Colon (tissue), 2 donors: ENCODE measurements at regions not wholly inside any gene's neighbourhood (a gene's known extent, or its start where the extent isn't known, plus 50 kb on each side); places are given as distances from the start of the nearest gene placed in this dataset.

Experiments used
- FAIRE-seq: peaks from 2 replicates; lab custom pipeline; 2012; peaks lifted over from hg19 to GRCh38; lab: Jason Lieb, UNC
- donor health status: control.
- donor health status: control.

DNA sequence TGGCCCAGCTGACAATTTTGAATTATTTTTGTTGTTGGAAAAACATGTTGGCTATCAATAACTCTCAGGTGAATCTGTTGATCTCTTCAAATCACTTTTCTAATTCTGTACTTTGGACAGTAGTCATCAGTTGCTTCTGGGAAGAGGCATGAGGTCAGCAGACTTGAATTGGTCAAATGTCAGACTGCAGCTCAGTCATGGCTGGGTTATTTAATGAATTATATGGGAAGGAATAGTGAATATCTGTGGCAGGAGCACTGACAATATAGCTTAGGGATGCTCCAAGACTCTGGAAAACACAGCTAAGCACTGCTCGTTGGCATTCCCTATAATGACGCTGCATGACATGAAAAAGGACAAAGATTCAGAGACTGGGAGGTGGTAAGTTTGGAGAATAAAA is 98.8 kb upstream of the GAP43 start:
- no peak for FAIRE-seq

DNA sequence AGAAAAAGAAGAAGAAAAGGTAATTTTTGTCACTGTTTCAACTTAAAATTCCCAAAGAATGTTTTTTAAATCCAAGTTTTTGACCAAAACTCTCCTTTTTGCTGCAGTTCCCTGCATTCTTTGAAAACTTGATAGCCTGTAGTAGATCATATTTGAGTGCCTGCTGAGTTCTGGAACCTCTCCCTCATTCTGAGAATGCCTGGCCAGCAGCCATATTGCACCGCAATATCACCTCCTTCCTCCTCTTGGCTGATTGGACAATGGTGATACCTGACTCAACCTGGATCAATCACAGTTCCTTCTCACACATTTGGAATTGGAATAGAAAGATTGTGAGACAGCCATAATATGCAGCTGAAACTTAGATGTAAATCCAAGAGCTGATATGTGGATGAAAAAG is 97.6 kb upstream of the GAP43 start:
- FAIRE-seq = no peak

DNA sequence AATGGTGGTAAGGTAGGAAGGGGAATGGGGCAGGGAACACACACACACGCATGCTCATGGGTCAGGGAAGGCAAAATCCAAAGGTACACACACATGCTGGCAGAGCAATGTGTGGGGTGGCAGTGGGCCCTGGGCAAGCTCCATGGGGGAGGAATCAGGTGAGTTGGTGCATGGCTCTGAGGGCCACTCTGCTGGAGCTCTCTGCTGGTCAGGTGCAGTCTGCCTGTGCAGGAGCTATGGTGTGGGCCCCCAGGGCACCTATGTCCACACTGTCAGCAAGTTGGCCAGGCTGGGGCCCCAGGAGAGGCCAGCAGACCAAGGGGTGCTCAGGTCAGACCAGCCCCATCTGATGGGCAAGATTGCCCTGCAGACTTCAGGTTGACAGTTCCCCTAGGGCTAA is 90.1 kb upstream of the GAP43 start:
- FAIRE-seq = no peak

DNA sequence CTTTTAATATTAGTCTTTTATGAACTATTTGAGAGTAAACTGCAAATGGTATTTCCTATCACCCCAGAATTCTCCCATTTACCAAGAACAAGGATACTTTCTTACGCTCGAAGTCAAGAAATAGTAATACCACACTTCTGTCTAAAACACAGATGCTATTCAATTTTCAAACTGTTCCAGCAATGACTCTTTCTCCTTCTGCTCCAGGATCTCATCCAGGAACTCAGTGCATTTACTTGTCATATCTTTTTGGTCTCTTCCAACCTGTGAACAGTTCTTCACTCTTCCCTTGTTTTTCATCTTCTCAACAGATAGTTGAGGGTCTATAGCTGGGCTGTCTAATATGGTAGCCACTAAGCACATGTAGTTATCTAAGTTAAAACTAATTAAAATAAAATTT is 87.1 kb upstream of the GAP43 start:
- FAIRE-seq = no peak

DNA sequence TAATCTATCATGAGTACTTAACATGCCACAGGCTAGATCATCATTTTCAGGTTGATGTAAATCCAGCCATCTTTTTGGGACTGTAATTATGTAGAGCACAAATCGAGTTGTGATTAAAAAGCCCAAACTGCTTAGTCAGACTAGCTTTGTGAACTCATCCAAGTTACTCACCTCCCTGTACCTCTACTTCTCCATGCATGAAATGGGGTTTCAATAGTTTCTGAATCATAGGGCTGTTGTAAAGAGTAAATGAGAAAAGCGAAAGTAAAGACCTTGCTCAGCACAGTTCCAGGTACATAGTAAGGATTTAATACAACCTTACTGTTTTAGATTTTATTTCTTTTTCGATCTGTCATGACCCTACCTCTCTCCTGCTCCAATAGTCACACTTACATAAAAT is 85.6 kb upstream of the GAP43 start:
- no peak for FAIRE-seq

DNA sequence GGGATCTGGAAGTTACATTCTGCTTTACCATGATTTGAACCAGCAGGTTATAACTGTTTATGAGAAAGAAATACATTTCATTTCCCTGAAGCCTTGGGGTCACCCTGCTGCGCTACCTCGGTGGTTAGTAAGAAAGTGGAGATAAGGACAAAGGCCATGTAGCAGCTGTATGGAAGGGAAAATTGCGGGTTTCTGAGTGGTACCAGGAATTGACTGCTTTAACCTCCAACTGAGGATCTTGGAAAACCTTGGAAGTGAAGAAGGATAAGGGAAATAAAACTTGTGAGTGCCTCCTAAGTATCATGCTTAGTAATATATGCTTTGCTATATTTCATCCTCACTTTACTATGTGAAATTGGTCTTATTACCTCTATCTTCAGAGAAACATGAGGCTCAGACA is 76.1 kb upstream of the GAP43 start:
- no peak for FAIRE-seq

DNA sequence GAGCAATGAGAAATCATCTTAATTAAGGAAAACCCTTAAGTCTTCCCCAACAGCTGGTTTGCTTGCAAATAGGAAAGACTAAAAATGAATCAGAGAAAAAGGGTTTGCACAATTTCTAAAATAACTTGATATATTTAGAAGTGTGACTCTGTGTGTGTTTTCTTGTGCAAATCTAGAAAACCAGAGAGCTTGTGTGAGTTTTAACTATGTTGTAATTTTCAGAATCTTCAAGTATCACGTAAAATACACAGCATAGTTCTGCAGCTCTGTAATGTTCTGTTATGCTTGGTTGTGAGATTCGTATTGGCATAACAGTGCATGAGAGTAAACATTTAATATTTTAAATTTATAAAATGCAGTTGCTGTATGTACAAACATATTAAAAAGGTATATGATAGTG is 74.7 kb upstream of the GAP43 start:
- FAIRE-seq = no peak

DNA sequence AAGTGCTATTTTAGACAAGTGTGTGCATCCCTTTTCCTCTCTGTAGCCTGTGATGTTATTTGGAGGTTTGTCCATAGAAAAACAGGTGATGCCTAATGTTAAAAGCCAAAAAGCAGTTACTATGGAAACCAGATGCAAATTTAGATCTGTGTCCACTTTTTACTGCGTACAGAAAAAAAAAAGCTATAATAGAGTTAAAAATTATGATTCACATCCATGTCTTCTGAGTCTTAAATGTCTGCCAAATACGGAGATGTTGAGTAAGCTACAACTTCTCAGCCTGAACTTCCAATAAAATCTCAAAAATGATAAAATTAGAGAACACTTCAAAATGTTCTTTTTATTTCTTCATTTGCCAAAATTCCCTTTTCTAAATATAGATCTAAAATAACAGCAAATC is 74.2 kb upstream of the GAP43 start:
- FAIRE-seq = peak; percentile 14

DNA sequence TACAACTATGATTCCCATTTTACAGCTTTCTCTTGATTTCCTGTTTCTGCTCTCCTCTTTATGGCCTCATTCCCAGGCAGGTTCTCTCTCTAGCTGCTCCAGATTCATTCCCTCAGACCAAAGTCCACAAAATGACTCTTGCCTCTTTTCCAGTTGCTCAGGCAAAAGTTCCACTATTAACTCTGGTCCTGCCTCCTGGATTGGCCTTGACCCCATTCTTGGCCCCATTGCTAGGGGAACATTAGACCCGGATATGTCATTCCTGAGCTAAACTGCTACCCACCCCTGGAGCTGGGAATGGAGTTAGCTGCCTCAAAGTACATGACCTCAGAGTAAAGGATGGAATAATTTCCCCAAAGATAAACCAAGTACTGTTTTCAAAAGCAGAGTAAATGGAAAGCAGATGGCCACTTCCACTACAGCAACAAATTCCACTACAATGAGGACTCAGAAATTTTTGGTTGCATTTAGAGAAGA is 73.0 kb upstream of the GAP43 start:
- no peak for FAIRE-seq

DNA sequence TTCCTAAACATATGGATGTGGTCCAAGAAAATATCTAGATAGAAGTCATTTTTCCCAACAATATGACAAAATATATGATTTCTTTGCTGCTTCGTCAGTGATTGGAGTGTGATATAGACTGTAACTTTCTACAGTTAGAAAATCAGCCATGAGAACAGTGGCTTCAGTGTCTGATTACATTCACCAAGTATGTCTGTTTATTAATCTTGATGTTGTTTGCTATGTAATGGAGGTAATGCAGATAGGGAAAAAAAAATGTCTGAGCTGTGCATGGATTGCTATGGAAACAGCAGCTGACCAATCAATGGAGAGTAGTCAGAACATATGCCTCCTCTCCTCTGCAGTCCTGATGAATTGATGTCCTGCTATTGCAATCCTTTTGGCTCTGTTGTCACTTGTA is 72.3 kb upstream of the GAP43 start:
- no peak for FAIRE-seq

DNA sequence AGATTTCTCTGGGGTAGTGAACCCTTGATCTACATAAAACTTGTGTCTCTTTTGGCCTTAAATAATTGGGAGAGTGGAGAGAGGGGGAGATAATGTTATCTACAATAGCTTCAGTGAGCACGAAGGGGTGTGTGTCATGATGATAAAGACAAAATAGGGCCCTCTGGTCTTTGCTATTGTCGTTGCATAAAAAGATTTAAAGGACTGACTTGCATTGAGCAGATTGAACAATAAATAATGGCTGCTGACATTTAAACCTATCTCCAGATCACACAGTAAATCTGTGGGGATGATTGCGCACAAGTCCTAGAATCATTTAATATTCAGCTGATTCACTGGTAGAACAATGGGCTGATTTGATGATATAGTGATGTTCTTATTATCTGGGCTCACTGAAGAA is 71.3 kb upstream of the GAP43 start:
- no peak for FAIRE-seq

DNA sequence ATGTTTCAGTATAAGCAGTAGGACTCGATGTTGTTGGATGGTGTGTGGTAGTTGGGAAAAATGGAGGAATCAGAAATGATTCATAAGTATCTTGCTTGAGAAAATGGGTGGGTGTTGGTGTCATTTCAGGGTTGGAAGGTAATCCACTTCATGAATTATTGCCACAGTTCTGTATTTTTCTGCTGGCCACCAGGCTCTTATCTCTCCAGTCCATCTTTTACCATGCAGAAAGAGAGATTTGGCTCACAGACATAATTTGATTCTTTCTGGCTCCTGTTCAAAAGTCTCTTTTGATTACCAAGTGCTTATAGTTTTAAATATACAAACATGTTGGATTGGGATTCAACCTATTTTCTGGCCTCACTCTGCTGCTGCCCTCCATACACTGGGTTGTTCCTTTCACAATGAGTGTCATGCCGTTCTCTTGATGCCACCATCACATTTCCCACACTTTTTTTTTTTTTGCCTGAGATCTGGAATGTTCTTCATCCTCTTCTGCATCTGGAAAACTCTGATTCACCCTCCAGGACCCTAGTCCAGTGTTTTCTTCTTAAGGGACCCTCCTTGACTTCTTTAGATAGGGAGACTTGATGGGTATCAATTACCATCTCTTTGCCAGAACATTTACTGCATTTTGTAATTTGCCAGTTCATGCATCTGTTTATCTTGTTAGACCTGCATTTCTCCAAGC is 69.4 kb upstream of the GAP43 start:
- no peak for FAIRE-seq

DNA sequence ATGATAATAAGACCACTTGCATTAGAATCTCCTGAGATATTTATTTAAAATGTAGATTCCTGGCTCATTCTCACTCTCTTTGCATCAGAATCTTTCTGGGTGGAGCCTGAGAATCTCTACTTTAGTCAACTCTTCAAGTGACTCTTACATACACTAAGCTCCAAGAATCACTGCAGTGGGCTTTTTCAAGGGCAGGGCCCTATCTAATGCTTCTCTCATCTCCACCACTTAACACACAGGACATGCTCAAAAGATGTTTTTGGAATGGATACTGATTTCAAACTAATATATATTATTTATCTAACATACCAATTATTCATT is 68.9 kb upstream of the GAP43 start:
- FAIRE-seq = no peak

DNA sequence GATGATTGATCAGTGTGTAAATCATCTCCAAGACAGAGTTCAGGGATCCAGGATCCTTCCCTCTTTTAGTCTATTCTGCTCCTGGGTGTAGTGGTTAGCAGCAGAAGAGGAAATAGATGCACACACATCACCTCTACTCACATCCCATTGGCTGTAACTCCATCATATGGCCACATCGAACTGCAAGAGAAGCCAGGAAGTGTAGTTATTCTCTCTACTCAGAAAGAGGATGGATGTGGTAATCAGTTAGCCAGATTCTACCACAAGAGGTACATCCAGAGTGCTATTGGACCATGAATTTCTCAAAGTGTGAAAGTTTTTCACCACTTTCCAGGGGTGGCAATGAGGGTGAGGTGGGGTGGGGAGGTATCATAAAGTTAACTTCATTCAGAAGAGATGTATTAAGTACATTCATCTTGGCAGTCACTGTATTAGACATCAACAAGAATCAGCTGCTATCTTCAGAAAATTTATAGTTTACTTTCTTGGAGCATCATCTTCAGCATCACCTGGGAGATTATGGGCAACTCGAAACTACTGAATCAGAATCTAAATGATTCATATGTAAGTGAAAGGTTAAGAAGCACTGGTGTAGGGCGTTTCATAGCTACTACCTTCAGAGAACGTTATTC is 60.6 kb upstream of the GAP43 start:
- FAIRE-seq = no peak

DNA sequence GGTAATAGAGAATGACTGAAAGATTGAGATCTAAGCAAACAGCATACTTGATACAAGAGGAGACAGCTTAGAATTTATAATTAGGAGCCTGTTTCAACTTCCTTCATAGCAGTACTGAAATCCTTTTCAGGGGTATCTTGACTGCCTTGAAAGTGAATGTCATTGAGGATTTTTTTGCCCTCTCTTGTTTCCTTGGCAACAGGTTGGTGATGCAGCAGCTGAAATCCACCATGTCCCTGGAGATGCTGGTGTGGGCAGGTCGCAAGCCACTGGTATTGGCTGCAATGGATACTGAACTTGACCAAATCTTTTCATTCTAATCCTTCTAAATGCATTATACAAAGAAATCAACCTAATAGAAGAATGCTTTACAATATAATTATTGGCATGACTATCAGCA is 59.3 kb upstream of the GAP43 start:
- FAIRE-seq = no peak

DNA sequence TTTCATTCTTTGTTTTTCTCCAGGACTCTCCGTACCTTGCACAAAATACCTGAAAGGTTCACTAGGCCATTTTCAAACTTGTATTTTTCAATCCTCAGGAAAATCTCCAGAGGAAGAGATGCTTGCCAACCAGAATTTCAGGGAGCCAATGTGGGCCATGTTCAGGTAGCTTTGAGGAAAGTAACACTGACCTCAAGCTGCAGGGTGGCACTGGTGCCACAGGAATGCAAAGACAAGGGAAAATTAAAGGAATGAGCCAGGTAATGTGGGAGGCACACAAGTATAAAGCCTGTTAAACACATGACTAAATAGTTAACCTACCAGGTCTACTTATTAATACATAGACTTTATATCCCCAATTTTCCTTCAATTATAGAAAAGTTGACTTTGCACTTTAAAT is 51.9 kb upstream of the GAP43 start:
- no peak for FAIRE-seq
